Keratinocyte (primary cell): ENCODE measurements at regions not wholly inside any gene's neighbourhood (a gene's known extent, or its start where the extent isn't known, plus 50 kb on each side); places are given as distances from the start of the nearest gene placed in this dataset.

Experiments
- CTCF ChIP-seq, 3 experiments: IDR thresholded peaks in 1 of 3; conservative IDR thresholded peaks in 1 of 3; optimal IDR thresholded peaks in 1 of 3; 2 replicates in 2 of 3; 3 replicates in 1 of 3; pipeline versions ENCODE3 to v1.5.1; 2011; ENCODE audit warnings: low read length in 3 of 3, mild to moderate bottlenecking in 3 of 3, moderate library complexity in 2 of 3, control low read depth in 1 of 3, inconsistent platforms in 1 of 3; ENCODE audit not compliant: insufficient read depth in 2 of 3; ENCODE audit errors: extremely low read depth in 1 of 3
- EZH2 ChIP-seq: IDR thresholded peaks from one replicate; pipeline ENCODE4 v1.6.1; 2012; ENCODE audit warnings: inconsistent platforms, mild to moderate bottlenecking, low read length, moderate library complexity

DNA sequence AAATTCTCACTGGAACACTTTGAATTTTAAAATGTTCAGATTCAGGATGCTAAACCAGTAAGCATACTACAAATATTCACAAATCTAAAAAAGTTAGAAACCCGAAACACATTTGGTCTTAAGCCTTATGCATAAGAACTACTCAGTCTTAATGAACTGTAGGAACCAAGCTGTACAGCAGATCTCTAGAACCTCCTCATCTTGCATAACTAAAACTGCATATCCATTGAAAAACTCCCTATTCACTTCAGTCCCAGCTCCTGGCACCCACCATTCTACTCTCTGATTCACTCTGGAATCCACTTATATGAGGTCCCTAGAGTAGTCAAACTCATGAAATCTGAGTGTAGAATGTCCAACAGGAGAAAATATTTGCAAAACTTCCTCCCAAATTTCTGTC lies 65.6 kb upstream of the CEACAM8 start:
- TF ChIP-seq CTCF (optimal IDR thresholded peaks at IDR 0.05 in 1 of 3, IDR thresholded peaks at IDR 0.05 in 1 of 3, conservative IDR thresholded peaks at IDR 0.05 in 1 of 3; ENCODE audit: extremely low read depth in 1 of 3, insufficient read depth in 2 of 3, low read length in 3 of 3) = no peak
- TF ChIP-seq EZH2 = no peak
